ENCODE measurements at regions not wholly inside any gene's neighbourhood (a gene's known extent, or its start where the extent isn't known, plus 50 kb on each side); places are given as distances from the start of the nearest gene placed in this dataset.
A peak's percentile ranks its signal among the peaks of the same experiment; 100 is the strongest.

GRCh38 chr7:85830982-85831381 is 644.1 kb upstream of the SEMA3D start:
- no peak overlapping the region for H3K27ac ChIP-seq

GRCh38 chr7:85829817-85830432 is 643.1 kb upstream of the SEMA3D start:
- TF ChIP-seq CTCF (IDR thresholded peaks at IDR 0.05) (peak; percentile 80), ZFX (IDR thresholded peaks at IDR 0.05; ENCODE audit: borderline replicate concordance) (no peak)
- no peak overlapping the region for H3K27ac ChIP-seq

More at GRCh38 chr7:85830982-85831381, 644.1 kb upstream of the SEMA3D start:
- TF ChIP-seq ZFX (IDR thresholded peaks at IDR 0.05; ENCODE audit: borderline replicate concordance), result no peak
- TF ChIP-seq CTCF (IDR thresholded peaks at IDR 0.05), result no peak

GRCh38 chr7:85829176-85829575 is 642.3 kb upstream of the SEMA3D start:
- H3K27ac ChIP-seq, result no peak overlapping the region
- no peak for TF ChIP-seq ZFX (IDR thresholded peaks at IDR 0.05; ENCODE audit: borderline replicate concordance)
- TF ChIP-seq CTCF (IDR thresholded peaks at IDR 0.05), result no peak

GRCh38 chr7:85828614-85829013 is 641.8 kb upstream of the SEMA3D start:
- TF ChIP-seq ZFX (IDR thresholded peaks at IDR 0.05; ENCODE audit: borderline replicate concordance) (no peak), CTCF (IDR thresholded peaks at IDR 0.05) (no peak)
- H3K27ac ChIP-seq, result no peak overlapping the region

GRCh38 chr7:85823396-85824080 is 636.7 kb upstream of the SEMA3D start:
- TF ChIP-seq CTCF (IDR thresholded peaks at IDR 0.05) (no peak), ZFX (IDR thresholded peaks at IDR 0.05; ENCODE audit: borderline replicate concordance) (no peak)
- no peak overlapping the region for H3K27ac ChIP-seq

GRCh38 chr7:85821926-85822325 is 635.1 kb upstream of the SEMA3D start:
- no peak overlapping the region for H3K27ac ChIP-seq
- TF ChIP-seq CTCF (IDR thresholded peaks at IDR 0.05) (no peak), ZFX (IDR thresholded peaks at IDR 0.05; ENCODE audit: borderline replicate concordance) (no peak)

GRCh38 chr7:85820702-85821443 is 634.0 kb upstream of the SEMA3D start:
- TF ChIP-seq ZFX (IDR thresholded peaks at IDR 0.05; ENCODE audit: borderline replicate concordance) (no peak), CTCF (IDR thresholded peaks at IDR 0.05) (no peak)
- no peak overlapping the region for H3K27ac ChIP-seq
